ENCODE measurements at regions not wholly inside any gene's neighbourhood (a gene's known extent, or its start where the extent isn't known, plus 50 kb on each side); places are given as distances from the start of the nearest gene placed in this dataset.

- Histone ChIP-seq H3K4me1 (ENCODE audit: insufficient read depth, low read length) (no peaks in the 10 kb centered on the region), H3K4me3 (ENCODE audit: low read length) (no peak overlapping the region), H3K9me3 (ENCODE audit: control insufficient read depth in 1 of 2, insufficient read depth in 1 of 2, low read length in 2 of 2) (peaks cover 0 to 14% of the 10 kb centered on the region in 2 experiments), H3K27me3 (ENCODE audit: control insufficient read depth in 1 of 2, insufficient read depth in 2 of 2, low read length in 2 of 2) (no peaks in the 10 kb centered on the region), H3K27ac (ENCODE audit: low read depth in 1 of 2, low read length in 2 of 2) (no peak overlapping the region), H3K36me3 (ENCODE audit: insufficient read depth, low read length) (no peaks in the 10 kb centered on the region)
- Mint-ChIP-seq H3K4me1 (ENCODE audit: low read depth) (no peaks in the 10 kb centered on the region), H3K4me3 (no peak overlapping the region), H3K27me3 (no peaks in the 10 kb centered on the region), H3K27ac (no peak overlapping the region), H3K36me3 (ENCODE audit: low read depth) (no peaks in the 10 kb centered on the region), H3K9me3 (peaks cover 6% of the 10 kb centered on the region)
- CTCF ChIA-PET: no interaction called here
- no peak for DNase-seq
- TF ChIP-seq, protein P1, sequence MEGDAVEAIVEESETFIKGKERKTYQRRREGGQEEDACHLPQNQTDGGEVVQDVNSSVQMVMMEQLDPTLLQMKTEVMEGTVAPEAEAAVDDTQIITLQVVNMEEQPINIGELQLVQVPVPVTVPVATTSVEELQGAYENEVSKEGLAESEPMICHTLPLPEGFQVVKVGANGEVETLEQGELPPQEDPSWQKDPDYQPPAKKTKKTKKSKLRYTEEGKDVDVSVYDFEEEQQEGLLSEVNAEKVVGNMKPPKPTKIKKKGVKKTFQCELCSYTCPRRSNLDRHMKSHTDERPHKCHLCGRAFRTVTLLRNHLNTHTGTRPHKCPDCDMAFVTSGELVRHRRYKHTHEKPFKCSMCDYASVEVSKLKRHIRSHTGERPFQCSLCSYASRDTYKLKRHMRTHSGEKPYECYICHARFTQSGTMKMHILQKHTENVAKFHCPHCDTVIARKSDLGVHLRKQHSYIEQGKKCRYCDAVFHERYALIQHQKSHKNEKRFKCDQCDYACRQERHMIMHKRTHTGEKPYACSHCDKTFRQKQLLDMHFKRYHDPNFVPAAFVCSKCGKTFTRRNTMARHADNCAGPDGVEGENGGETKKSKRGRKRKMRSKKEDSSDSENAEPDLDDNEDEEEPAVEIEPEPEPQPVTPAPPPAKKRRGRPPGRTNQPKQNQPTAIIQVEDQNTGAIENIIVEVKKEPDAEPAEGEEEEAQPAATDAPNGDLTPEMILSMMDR (IDR thresholded peaks at IDR 0.05): no peak
- no peak for ATAC-seq (ENCODE audit: poor library complexity)
- intact Hi-C loops (cut with DNase I, micrococcal nuclease): no loop called here
- POLR2A ChIA-PET: no interaction called here
Observed at GRCh38 chr1:81186261-81186660, 614.5 kb upstream of the ADGRL2 start.

- Mint-ChIP-seq H3K27me3 (no peaks in the 10 kb centered on the region), H3K9me3 (peaks cover 6% of the 10 kb centered on the region), H3K4me1 (ENCODE audit: low read depth) (no peaks in the 10 kb centered on the region), H3K36me3 (ENCODE audit: low read depth) (no peaks in the 10 kb centered on the region), H3K27ac (no peak overlapping the region), H3K4me3 (no peak overlapping the region)
- Histone ChIP-seq H3K36me3 (ENCODE audit: insufficient read depth, low read length) (no peaks in the 10 kb centered on the region), H3K27ac (ENCODE audit: low read depth in 1 of 2, low read length in 2 of 2) (no peak overlapping the region), H3K27me3 (ENCODE audit: control insufficient read depth in 1 of 2, insufficient read depth in 2 of 2, low read length in 2 of 2) (no peaks in the 10 kb centered on the region), H3K9me3 (ENCODE audit: control insufficient read depth in 1 of 2, insufficient read depth in 1 of 2, low read length in 2 of 2) (peaks cover 0 to 11% of the 10 kb centered on the region in 2 experiments), H3K4me3 (ENCODE audit: low read length) (no peak overlapping the region), H3K4me1 (ENCODE audit: insufficient read depth, low read length) (no peaks in the 10 kb centered on the region)
- ChIA-PET CTCF (no interaction called here), POLR2A (no interaction called here)
- TF ChIP-seq, protein P1 (IDR thresholded peaks at IDR 0.05): no peak
- ATAC-seq (ENCODE audit: poor library complexity) (no peak), DNase-seq (no peak)
- intact Hi-C loops (cut with DNase I, micrococcal nuclease): no loop called here
Observed at GRCh38 chr1:81183553-81183952, 617.2 kb upstream of the ADGRL2 start.

DNA sequence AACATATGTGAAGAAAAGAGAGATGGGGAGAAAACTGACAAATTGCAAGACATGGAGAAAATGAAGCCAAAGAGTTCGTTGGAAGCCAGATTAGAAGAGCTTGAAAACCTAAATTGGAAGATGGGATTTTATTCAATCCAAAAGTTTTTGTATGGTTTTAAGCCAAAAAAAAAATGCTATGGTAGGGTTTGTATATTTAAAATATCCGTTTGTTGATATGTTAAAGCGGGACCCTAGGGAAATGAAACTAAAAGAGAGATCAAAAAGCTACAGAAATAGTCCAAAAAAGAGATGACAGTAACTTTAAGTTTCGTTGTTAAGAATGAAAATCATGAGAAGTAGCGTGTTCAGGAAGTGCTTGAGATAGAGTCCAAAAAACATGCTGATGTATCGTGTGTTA, 617.7 kb upstream of the ADGRL2 start:
- H3K4me1 Mint-ChIP-seq (ENCODE audit: low read depth): no peaks in the 10 kb centered on the region
- Histone ChIP-seq H3K4me3 (ENCODE audit: low read length) (no peak overlapping the region), H3K27me3 (ENCODE audit: control insufficient read depth in 1 of 2, insufficient read depth in 2 of 2, low read length in 2 of 2) (no peaks in the 10 kb centered on the region), H3K4me1 (ENCODE audit: insufficient read depth, low read length) (no peaks in the 10 kb centered on the region), H3K9me3 (ENCODE audit: control insufficient read depth in 1 of 2, insufficient read depth in 1 of 2, low read length in 2 of 2) (peaks cover 0 to 13% of the 10 kb centered on the region in 2 experiments), H3K27ac (ENCODE audit: low read depth in 1 of 2, low read length in 2 of 2) (no peak overlapping the region), H3K36me3 (ENCODE audit: insufficient read depth, low read length) (no peaks in the 10 kb centered on the region)
- H3K36me3 Mint-ChIP-seq (ENCODE audit: low read depth): no peaks in the 10 kb centered on the region
- intact Hi-C loops (cut with DNase I, micrococcal nuclease): no loop called here
- peaks cover 6% of the 10 kb centered on the region for H3K9me3 Mint-ChIP-seq
- H3K4me3 Mint-ChIP-seq: no peak overlapping the region
- POLR2A ChIA-PET: no interaction called here
- ATAC-seq (ENCODE audit: poor library complexity): no peak
- TF ChIP-seq, protein P1 (IDR thresholded peaks at IDR 0.05): no peak
- no peak overlapping the region for H3K27ac Mint-ChIP-seq
- H3K27me3 Mint-ChIP-seq: no peaks in the 10 kb centered on the region
- no peak for DNase-seq
- CTCF ChIA-PET: no interaction called here
